ENCODE measurements at regions not wholly inside any gene's neighbourhood (a gene's known extent, or its start where the extent isn't known, plus 50 kb on each side); places are given as distances from the start of the nearest gene placed in this dataset.

DNA sequence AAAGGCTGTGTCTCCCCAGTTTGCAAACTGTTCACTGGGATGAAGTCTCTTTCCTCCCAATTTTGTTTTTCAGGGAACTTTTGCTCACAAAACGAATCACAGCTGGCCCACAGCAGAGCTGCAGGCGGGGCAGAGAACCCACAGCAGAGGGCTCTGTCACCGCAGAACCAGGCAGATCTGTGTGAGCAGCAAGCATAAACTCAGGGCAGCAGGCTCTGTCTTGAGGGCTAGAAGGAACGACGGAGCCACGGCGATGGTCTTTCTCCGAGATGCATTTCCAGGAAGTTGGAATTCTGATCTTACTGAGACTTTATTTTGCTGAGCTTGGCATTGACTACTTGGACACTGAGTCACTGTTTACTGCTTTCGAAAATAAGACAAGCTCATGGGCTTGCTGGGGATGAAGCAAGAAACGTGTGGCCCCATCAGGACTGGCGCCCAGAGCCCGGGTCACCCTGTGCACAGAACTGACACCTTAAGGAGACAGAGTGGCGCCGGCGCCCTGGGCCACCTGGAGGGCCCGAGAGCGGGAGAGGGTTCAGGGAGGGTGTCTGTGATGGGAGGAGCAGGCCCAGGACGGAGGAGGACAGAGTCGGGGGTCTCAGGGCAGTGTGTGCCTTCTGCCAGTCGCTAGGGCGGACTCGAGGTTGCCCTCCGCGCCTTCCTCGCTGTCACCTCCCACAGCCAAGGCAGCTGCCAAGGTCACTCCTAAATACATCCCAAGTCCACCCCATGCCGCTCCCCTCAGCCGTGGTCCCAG, 106.3 kb upstream of the NXT1 start:
- TF ChIP-seq SUZ12 (IDR thresholded peaks at IDR 0.05; ENCODE audit: extremely low read depth, insufficient read depth, insufficient read length) (no peak), YY1 (IDR thresholded peaks at IDR 0.05; ENCODE audit: insufficient read depth, insufficient read length) (no peak), ZNF274 (IDR thresholded peaks at IDR 0.05; ENCODE audit: low read depth, low read length) (no peak)
